HG03342 (cell line): ENCODE measurements at regions not wholly inside any gene's neighbourhood (a gene's known extent, or its start where the extent isn't known, plus 50 kb on each side); places are given as distances from the start of the nearest gene placed in this dataset.
"Not testable (repeated sequence)": the region's sequence is repeated elsewhere in the genome, so short reads cannot be mapped to it uniquely, and the experiment has no call there.

Experiments used
- ATAC-seq: cut with Tn5 transposase; IDR thresholded peaks from one replicate; pipeline ENCODE4 v1.9.1; 2021; ENCODE audit warnings: mild to moderate bottlenecking, moderate library complexity; ENCODE audit not compliant: unreplicated experiment

DNA sequence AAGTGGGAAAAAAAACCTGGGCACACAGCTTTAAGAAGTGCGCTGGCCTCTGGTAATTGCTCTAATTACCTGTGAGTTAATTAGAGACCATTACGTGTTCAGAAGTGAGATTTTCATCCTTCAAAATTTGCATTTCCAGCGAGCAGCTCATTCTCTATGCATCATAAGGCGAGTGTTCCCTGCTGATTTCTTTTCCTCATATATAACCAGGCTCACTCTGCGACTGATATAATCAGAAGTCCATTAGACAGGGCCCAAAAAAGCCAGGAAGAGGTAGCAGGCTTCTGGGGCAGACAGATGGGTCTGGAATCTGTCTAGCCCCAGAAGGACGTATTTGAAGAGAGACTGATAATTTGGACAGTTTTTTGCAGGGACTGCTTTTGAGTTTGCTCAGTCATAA, 158.7 kb downstream of the MTHFS start:
- no peak for ATAC-seq

DNA sequence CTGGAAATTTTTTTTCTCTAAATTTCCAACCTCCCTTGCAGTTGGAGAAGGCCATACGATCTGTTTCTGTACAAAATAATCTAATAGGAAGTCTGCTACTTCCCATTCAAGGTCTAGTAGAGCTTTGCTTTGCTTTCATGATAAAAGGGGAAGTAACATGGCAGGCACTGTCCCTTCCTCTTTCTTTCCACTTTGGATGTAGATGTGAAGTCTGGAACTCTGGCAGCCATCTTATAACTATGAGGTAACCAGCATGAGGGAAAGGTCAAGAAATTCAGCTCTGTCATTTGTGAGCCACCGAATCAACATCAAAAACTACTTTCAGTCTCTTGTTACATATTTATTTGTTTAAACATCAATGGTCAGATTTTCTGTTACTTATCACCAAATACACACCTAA, 156.3 kb downstream of the MTHFS start:
- no peak for ATAC-seq

DNA sequence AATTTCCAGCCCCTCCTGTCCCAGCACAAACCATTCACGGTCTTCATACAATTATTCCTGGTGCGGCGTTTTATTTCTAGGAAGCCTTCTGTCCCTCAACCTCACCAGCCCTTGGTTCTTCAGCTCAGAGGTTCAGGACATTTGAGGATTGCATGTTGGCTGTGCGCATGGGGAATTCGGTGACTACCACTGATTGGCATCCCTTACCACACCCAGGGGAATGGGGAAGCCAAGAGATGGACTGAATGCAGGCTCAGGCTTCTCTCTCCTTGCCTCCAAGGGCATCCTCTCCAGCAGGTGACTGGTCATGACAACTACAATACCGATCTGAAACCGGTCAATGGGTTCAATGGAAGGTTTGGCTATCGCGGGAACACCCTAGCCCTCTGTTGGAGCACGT, 153.8 kb downstream of the MTHFS start:
- no peak for ATAC-seq

DNA sequence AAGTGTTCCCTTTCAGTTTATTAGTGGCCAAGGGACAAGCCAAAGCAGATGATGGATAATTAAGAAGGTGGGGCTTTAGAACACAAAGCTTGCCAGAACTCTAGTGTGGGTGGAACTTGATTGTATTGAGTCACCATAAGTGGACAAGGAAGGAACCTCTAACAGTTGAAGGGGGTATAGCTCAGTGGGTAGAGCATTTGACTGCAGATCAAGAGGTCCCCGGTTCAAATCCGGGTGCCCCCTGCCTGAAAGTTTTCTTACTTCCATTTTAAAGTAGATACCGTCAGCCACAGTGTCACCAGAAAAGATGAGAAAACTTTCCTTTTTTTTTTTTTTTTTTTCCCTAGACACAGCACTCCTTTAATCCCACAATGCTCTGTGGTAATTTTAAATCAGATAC, 152.3 kb downstream of the MTHFS start:
- ATAC-seq = not testable (repeated sequence)

DNA sequence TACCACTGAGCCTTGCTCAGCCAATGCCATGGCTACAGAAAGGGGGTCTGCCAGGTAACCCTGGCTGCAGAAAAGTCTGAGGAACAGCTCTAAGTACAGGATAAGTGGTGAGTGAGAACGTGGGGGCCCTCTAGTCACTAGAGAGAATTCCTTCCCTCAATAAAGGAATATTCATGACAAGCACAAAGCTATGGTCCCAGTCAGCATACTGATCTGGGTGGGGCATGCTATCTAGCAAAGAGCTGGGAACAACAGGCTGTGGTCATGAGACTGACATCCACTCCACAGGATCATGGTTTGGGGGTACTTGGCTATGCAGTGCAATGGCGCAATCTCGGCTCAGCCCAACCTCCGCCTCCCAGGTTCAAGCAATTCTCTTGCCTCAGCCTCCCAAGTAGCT, 140.4 kb downstream of the MTHFS start:
- no peak for ATAC-seq

DNA sequence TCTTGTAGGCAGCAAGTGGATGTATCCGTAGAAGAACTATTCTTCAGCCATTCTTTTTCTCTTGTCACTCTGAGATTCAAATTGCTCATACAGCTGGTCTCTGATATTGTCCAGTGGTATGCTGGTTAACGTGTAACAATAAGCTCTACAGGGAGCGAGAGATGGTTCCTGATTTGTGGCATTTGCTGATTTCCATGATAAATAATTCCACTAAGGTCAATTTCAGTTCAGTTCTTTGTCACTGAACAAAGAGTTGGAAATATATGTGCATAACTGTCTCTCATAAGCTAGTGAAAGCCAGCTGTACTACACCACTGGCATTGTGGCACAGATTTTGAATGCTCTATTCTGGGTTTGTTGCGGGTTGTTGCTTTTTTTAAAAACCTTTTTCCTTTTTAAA, 131.7 kb downstream of the MTHFS start:
- ATAC-seq = no peak

DNA sequence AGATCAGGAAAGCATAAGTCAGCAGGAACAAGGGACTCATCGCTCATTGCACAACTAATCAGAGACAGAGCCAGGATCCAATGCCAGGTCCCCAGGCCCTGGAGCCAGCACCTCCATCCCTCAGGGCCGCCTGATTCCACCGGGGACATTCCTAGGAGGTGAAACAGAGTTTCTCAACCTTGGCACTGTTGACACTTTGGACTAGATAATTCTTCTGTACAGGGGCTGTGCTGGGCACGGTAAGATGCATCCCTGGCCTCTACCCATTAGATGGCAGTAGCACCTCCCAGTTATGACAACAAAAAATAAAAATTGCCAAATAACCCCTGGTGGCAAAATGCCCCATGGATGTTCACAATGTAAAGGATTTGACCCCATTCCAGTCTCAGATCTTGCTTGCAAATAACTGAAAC, 127.7 kb downstream of the MTHFS start:
- ATAC-seq = no peak

DNA sequence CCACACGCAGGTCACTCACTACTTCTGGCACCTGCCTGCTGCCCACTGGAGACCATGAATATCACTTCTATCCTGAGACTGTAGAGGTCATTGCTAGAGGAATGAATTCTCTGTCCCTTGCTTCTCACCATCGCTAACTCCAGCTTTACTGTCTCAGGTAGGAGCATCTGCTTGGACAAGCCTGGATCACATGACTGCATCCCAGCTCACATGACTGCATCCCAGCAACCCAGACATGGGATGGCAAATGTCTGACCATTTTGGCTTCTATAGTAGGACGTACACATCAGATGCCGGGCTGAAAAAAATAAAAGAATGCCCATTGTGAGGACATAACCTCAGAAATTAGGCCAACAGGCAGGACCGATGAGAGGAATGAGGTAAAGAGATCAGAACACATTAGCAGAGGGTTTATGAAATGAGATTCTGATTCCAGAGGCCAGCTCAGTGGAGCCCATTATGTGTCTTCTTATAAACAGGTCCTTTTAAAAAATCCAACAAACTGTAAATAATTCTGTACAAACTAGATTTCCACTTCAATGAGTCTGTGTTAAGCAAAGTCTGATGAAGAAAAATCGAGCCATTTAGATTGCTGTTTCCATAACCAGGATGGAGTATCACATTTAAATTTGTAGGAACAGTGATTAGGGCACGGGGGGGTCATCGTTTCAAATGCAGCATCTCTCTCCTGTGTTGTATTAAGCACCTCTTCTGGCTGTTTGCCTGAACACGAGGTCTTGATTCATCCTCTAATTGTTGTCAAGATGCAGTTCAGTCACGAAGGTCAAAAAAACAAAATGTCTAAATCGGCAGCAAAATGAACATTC, 126.7 kb downstream of the MTHFS start:
- no peak for ATAC-seq

DNA sequence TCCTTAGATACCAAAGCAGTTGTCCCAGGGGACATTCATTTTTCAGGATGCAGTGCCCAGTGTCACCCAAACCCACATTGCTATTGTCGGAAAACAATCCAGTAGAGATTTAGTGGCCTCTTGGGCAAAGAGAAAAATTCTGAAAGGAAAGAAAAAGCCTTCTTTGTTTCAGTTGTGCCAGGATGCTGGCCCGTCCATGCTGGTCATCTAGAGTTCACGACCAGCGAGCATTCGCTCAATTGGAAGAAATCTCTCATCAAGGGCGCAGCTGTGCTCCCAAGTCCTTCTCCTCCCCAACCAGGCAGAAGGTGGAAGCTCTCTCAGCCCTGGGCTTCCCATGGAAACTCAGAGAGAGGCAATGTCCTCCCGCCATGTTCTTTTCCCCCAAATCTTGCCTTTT, 123.7 kb downstream of the MTHFS start:
- no peak for ATAC-seq

DNA sequence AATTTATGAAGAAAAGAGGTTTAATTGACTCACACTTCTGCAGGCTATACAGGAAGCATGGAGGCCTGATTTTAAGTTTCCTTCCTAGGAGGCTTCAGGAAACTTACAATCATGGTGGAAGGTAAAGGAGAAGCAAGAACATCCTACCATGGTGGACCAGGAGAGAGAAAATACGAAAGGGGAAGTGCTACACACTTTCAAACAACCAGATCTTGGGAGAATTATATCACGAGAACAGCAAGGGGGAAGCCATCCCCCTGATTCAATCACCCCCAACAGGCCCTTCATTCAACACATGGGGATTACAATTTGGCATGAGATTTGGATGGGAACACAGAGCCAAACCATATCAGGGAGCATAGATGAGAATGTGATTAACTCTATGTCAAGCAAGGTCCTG, 121.0 kb downstream of the MTHFS start:
- ATAC-seq = no peak

DNA sequence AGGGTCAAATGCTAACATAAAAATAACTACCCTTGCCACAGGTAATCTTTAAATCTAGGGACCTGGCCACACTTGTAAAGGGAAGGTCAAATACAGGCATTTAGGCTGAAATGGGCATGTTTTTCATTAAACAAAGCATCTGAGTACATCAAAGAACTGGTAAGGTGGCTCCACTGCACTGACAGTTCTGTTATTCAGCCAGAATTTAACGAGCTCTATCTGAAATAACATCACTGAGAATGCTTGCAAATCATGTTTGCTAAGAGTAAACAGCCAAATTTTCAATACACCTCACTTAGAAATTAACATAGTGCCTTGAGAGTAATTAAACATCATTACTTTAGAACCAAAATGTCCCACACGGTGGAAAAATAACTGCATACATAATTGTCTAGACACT, 118.9 kb downstream of the MTHFS start:
- ATAC-seq = no peak

DNA sequence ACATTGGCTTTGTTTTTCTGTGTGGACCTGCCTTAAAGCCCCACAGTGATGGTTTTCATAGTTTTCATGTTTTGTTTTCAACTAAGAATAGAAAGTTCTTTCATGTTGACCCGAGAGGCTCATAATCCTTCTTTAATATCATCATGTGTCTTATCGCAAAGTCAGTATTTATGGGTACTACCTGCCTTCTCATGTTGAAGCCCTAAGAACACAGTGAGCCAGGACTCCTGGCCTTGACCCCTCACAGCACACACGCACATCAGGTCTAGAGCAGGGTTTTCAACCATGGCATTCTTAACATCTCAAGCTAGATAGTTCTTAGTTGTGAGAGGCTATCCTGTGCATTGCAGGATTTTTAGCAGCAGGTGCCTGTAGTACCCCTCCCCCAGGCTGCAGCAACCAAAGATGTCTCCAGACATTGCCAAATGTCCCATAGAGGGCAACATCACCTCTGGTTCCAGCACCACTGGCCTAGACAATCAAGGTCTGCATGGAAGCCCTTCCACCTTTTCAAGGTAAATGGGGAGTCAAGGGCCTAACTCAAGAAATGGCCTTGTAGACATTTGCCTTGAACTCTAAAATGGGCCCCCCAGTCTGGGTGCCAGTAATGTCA, 118.3 kb downstream of the MTHFS start:
- no peak for ATAC-seq

DNA sequence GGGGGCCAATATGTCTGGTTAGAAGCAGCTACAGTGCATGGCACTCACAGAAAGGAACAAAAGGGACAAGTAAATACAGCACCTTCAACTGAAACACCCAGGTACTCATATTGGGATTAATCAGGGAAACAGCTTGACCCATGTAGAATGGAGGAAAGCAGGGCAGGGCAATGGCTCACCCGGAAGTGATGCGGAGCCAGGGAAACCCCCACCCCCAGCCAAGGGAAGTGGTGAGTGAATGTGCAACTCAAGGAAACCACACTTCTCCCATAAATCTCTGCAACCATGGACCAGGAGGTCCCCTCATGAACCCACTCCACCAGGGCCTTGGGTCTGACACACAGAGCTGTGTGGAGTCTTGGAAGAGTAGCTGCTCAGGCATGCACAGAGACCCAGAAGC, 117.1 kb downstream of the MTHFS start:
- no peak for ATAC-seq

DNA sequence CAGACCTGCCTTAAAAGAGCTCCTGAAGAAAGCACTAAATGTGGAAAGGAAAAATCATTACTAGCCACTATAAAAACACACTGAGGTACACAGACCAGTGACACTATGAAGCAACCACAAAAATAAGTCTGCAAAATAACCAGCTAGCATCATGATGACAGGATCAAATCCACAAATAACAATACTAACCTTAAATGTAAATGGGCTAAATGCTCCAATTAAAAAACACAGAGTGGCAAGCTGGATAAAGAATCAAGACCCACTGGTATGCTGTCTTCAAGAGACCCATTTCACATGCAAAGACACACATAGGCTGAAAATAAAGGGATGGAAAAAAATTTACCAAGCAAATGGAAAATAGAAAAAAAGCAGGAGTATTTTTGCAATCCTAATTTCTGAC, 114.5 kb downstream of the MTHFS start:
- ATAC-seq = not testable (repeated sequence)
